GM13977 (cell line): ENCODE measurements at regions not wholly inside any gene's neighbourhood (a gene's known extent, or its start where the extent isn't known, plus 50 kb on each side); places are given as distances from the start of the nearest gene placed in this dataset.

ENCODE experiments used
- DNase-seq: peaks from one replicate; pipeline ENCODE4 v3.0.0; 2012; ENCODE audit warnings: low spot score
- CTCF ChIP-seq: IDR thresholded peaks from 2 replicates; pipeline ENCODE4 v1.5.1; 2012; ENCODE audit warnings: mild to moderate bottlenecking, control low read depth; ENCODE audit not compliant: insufficient read depth; ENCODE audit errors: extremely low read depth, missing control alignments
- in situ Hi-C: fragments of 300-500 bp; cut with MboI; formaldehyde crosslinking; loops from one replicate; pipeline ENCODE4 v1.12.0; 2022; ENCODE audit warnings: low sequenced_read_pairs, low pct_unique_long_range_greater_than_20kb, mixed read lengths, inconsistent platforms; ENCODE audit not compliant: unreplicated experiment

GRCh38 chr14:35229792-35230089, 62.4 kb upstream of the PSMA6 start:
- DNase-seq = no peak
- no peak for TF ChIP-seq CTCF
- in situ Hi-C loops = no loop called here

GRCh38 chr14:35231207-35231760, 60.9 kb upstream of the PSMA6 start:
- in situ Hi-C loops = no loop called here
- no peak for TF ChIP-seq CTCF
- no peak for DNase-seq

DNA sequence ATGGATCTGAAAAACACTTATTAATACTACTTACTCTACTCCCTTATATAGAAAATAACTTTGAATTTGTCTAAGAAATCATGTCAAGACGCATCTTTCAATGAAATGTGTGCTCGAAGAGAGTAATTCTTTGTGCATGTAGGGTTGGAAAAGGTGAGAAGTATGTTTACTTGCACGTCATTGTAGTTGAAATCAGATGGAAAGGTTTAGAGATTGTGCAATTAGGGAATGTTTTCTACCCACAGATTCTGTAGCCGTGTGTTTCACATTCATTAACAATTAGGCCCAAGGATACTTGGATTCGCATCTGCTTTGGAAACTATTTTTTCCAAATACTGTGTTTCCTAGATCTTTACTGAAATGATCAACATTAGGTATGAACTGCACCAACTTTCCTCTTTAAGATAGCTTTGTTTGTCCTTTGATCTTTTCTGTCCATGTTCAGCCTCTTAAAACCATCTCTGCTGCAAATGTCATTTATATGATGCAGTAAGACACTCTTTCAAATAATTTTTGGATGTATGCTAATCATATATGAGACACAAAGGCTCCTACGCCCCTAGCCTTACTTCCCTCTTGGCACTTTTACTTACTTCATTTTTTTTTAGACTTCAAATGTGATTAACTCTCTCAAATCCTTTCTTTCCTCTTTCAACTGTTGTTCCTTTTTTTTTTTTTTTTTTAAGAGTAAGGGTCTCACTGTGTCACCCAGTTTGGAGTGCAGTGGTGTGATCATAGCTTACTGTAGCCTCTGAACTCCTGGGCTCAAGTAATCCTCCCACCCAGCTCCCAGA, 58.0 kb upstream of the PSMA6 start:
- no peak for TF ChIP-seq CTCF

DNA sequence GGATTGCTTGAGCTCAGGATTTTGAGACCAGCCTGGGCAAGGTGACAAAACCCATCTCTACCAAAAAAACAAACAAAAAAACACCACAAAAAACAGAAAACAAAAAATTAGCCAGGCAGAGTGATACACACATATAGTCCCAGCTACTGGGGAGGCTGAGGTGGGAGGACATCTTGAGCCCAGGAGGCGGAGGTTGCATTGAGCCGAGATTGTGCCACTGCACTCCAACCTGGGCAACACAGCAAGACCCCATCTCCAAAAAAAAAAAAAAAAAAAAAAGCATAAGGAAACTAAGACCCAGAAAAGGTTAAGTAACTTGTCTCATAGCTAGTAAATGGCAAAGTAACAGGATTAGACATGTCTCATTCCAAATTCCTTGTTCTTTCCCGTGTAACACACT, 56.3 kb upstream of the PSMA6 start:
- in situ Hi-C loops = no loop called here
- TF ChIP-seq CTCF = no peak
- DNase-seq = no peak

More for the DNA sequence above, 58.0 kb upstream of the PSMA6 start:
- no peak for DNase-seq
- in situ Hi-C loops = no loop called here

DNA sequence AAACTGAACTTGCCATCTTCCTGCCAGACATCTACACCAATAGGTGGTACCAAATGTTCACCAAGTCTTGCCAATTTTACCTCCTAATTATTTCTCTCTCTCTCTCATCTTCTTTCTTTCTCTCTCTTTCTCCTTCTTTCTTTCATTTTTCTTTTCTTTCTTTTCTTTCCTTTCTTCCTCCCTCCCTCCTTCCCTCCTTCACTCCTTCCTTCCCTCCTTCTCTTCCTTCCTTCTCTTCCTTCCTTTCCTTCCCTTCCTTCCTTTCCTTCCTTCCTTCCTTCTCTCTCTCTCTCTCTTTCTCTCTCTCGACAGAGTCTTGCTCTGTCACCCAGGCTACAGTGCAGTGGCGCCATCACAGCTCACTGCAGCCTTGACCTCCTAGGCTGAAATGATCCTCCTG, 55.4 kb upstream of the PSMA6 start:
- DNase-seq = no peak
- TF ChIP-seq CTCF = no peak
- in situ Hi-C loops = no loop called here

DNA sequence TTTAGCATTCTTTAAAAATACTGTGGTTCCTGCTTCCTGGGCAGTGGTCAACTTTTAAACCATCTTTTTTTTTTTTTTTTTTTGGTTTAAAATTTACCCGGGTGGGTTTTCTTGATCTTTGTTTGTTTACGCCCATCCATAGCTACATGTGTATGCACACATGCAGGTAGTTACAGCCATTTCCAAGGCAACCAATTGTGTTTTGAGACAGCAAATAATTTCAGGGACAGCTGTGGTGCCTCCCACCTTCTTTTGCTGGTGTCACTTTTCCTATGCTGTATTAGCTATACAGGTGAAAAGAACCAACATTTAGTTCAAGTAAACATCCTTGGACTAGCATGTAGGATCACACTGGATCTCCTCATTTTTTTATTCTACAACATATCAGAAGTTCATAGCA, 52.0 kb upstream of the PSMA6 start:
- in situ Hi-C loops = no loop called here
- no peak for TF ChIP-seq CTCF
- DNase-seq = no peak
